DND-41 (cell line): ENCODE measurements at regions not wholly inside any gene's neighbourhood (a gene's known extent, or its start where the extent isn't known, plus 50 kb on each side); places are given as distances from the start of the nearest gene placed in this dataset.

Experiments used
- ATAC-seq: fragments of 200-7000 bp; cut with Tn5 transposase; 3 replicates; pipeline ENCODE4 v1.9.1; 2021; ENCODE audit warnings: low read depth; ENCODE audit not compliant: insufficient read depth
- DNase-seq: peaks from one replicate; pipeline ENCODE4 v3.0.0-alpha.2; 2020
- H2AFZ ChIP-seq: 2 replicates; pipeline ENCODE4 v1.6.0; 2012; ENCODE audit warnings: low read depth, low read length
- H3K27ac ChIP-seq: 2 replicates; pipeline ENCODE4 v1.5.1; 2012; ENCODE audit warnings: low read length, inconsistent platforms
- H3K27me3 ChIP-seq: fragments of 200-600 bp; sonication (generic); 2 replicates; pipeline ENCODE4 v1.6.0; 2012; ENCODE audit warnings: low read length, mild to moderate bottlenecking, inconsistent platforms; ENCODE audit not compliant: insufficient read depth, poor library complexity
- H3K36me3 ChIP-seq: 2 replicates; pipeline ENCODE4 v1.5.1; 2012; ENCODE audit warnings: low read length, inconsistent platforms; ENCODE audit not compliant: insufficient read depth
- H3K4me1 ChIP-seq: 2 replicates; pipeline ENCODE4 v1.5.1; 2012; ENCODE audit warnings: mild to moderate bottlenecking, low read length; ENCODE audit not compliant: insufficient read depth
- H3K4me2 ChIP-seq: 2 replicates; pipeline ENCODE4 v1.6.0; 2012; ENCODE audit warnings: mild to moderate bottlenecking, moderate library complexity, low read length, inconsistent platforms; ENCODE audit not compliant: insufficient read depth
- H3K4me3 ChIP-seq, 2 experiments: fragments of 200-600 bp in 1 of 2; shearing (Covaris generic) in 1 of 2; 2 replicates each; pipeline ENCODE4 v1.5.1; 2012 to 2016; ENCODE audit warnings: inconsistent platforms in 2 of 2, low read length in 2 of 2, mild to moderate bottlenecking in 2 of 2, low read depth in 1 of 2, moderate library complexity in 1 of 2
- H3K79me2 ChIP-seq: 2 replicates; pipeline ENCODE4 v1.6.0; 2012; ENCODE audit warnings: low read length, inconsistent platforms; ENCODE audit not compliant: insufficient read depth
- H3K9ac ChIP-seq: 2 replicates; pipeline ENCODE4 v1.6.0; 2012; ENCODE audit warnings: low read depth, mild to moderate bottlenecking, inconsistent platforms, low read length, moderate library complexity
- H3K9me3 ChIP-seq: 2 replicates; pipeline ENCODE4 v1.5.1; 2012; ENCODE audit warnings: low read length, moderate library complexity, mild to moderate bottlenecking, inconsistent platforms; ENCODE audit not compliant: insufficient read depth, severe bottlenecking
- H4K20me1 ChIP-seq: 2 replicates; pipeline ENCODE4 v1.6.0; 2012; ENCODE audit warnings: low read length; ENCODE audit not compliant: insufficient read depth
- EZH2 ChIP-seq: IDR thresholded peaks from 3 replicates; pipeline ENCODE4 v1.6.1; 2012; ENCODE audit warnings: borderline replicate concordance, low read depth, mild to moderate bottlenecking, moderate library complexity, low read length, inconsistent platforms; ENCODE audit not compliant: severe bottlenecking
- TF ChIP-seq, protein P1 (sequence below): IDR thresholded peaks from 2 replicates; pipeline ENCODE4 v1.5.1; 2012; ENCODE audit warnings: borderline replicate concordance, low read length, moderate library complexity, mild to moderate bottlenecking; ENCODE audit not compliant: poor library complexity, severe bottlenecking; ENCODE audit errors: extremely low read depth

DNA sequence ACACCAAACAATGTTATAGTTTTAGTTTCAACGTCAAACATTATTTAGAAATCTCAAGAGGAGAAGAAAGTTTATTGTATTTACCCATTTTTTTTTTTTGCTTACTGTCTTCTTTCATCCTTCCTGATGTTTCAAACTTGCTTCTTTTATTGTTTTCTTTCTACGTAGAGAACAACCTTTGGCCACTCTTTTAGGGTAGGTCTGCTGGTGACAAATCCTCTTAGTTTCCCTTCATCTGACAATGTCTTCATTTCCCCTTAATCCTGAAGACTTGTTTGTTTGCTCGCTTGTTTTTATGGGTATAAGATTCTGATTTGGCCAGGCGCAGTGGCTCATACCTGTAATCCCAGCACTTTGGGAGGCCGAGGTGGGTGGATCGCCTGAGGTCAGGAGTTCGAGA is 89.1 kb downstream of the RHOU start:
- Histone ChIP-seq H3K9me3 (no peaks in the 10 kb centered on the region), H2AFZ (no peak overlapping the region), H3K36me3 (no peaks in the 10 kb centered on the region), H3K79me2 (no peaks in the 10 kb centered on the region), H3K27ac (no peak overlapping the region), H3K9ac (no peak overlapping the region), H3K27me3 (peaks cover 17% of the 10 kb centered on the region), H3K4me2 (no peak overlapping the region), H4K20me1 (no peaks in the 10 kb centered on the region), H3K4me3 (no peak overlapping the region), H3K4me1 (no peaks in the 10 kb centered on the region)
- DNase-seq, result no peak
- ATAC-seq, result no peak
- TF ChIP-seq, protein P1, sequence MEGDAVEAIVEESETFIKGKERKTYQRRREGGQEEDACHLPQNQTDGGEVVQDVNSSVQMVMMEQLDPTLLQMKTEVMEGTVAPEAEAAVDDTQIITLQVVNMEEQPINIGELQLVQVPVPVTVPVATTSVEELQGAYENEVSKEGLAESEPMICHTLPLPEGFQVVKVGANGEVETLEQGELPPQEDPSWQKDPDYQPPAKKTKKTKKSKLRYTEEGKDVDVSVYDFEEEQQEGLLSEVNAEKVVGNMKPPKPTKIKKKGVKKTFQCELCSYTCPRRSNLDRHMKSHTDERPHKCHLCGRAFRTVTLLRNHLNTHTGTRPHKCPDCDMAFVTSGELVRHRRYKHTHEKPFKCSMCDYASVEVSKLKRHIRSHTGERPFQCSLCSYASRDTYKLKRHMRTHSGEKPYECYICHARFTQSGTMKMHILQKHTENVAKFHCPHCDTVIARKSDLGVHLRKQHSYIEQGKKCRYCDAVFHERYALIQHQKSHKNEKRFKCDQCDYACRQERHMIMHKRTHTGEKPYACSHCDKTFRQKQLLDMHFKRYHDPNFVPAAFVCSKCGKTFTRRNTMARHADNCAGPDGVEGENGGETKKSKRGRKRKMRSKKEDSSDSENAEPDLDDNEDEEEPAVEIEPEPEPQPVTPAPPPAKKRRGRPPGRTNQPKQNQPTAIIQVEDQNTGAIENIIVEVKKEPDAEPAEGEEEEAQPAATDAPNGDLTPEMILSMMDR, result no peak
- TF ChIP-seq EZH2, result no peak

DNA sequence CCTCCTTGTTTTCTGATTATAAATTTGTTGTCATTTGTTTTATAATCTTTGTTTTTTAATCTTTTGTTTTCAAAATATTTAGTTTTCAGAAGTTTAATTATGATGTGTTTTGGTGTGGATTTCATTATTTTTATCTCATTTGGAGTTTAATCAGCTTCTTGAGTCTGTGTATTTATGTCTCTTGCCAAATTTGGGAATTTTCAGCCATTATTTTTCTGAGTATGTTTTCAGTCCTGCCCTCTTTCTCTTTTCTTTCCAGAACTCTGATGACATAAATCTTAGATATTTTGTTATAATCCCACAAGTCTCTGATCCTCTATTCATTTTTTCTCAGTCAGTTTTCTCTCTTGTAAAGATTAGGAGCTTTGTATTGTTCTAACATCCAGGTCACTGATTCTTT is 89.8 kb downstream of the RHOU start:
- H2AFZ ChIP-seq, result no peak overlapping the region
- no peak overlapping the region for H3K4me3 ChIP-seq
- H3K9me3 ChIP-seq, result no peaks in the 10 kb centered on the region
- H3K4me2 ChIP-seq, result no peak overlapping the region
- no peak for TF ChIP-seq EZH2
- TF ChIP-seq, protein P1, result no peak
- no peaks in the 10 kb centered on the region for H3K36me3 ChIP-seq
- H3K27me3 ChIP-seq, result peaks cover 17% of the 10 kb centered on the region
- ATAC-seq, result no peak
- no peaks in the 10 kb centered on the region for H4K20me1 ChIP-seq
- no peaks in the 10 kb centered on the region for H3K79me2 ChIP-seq
- no peaks in the 10 kb centered on the region for H3K4me1 ChIP-seq
- H3K27ac ChIP-seq, result no peak overlapping the region
- no peak overlapping the region for H3K9ac ChIP-seq
- no peak for DNase-seq

DNA sequence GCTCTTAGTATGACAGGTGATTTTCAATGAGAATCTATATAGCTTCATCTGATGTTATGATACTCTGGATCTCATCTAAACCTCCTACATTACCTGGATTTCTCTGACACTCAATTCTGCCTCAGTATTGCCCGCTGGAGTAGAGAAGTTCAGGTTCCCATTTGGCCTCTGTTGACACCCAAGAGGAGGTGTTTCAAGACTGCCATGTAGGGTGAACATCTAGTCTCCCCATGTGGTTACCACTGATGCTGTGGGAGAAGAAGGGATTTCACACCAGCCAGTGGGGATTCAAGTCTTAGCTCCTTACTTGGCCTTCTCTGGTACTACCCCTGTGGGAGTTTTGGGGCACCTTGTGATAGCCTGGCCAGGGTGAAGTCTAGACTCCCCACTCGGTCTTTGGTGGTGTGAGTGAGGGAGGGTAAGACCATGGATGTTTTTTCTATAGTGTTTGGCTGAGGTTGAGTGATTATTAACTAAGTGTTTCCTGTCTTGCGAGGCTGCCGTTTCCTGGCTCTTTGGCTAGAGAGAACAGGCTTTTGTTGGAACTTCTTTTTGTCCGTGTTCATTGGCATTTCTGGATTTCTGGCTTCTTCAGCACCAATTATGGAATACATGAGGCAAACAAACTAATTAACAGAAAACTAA is 90.7 kb downstream of the RHOU start:
- Histone ChIP-seq H3K9me3 (no peaks in the 10 kb centered on the region), H3K36me3 (no peaks in the 10 kb centered on the region), H3K4me3 (no peak overlapping the region), H4K20me1 (no peaks in the 10 kb centered on the region), H3K4me2 (no peak overlapping the region), H3K9ac (no peak overlapping the region), H3K27ac (no peak overlapping the region), H3K79me2 (no peaks in the 10 kb centered on the region), H3K27me3 (peaks cover 13% of the 10 kb centered on the region), H3K4me1 (no peaks in the 10 kb centered on the region), H2AFZ (no peak overlapping the region)
- ATAC-seq (no peak), DNase-seq (no peak)
- no peak for TF ChIP-seq EZH2

DNA sequence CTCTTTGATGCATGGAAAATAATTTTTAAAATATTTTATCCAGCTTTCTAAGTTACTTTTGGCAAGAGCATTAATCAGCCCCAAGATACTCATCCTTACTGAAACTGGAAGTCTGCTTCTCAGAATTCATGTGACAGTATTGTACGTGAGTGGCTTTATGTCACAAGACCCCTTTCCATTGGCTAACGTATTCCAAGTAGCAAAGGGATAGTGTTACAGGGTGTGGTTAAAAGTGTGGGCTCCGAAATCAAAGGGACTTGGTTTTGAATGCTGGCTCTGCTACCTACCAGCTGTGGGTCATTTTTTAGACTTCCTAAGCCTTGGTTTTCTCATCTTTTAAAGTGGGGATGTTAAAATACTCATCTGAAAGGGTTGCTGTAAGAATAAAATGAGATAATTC is 91.7 kb downstream of the RHOU start:
- Histone ChIP-seq H3K4me1 (no peaks in the 10 kb centered on the region), H3K27me3 (peaks cover 8% of the 10 kb centered on the region), H3K9me3 (no peaks in the 10 kb centered on the region), H4K20me1 (no peaks in the 10 kb centered on the region), H3K4me3 (no peak overlapping the region), H3K79me2 (no peaks in the 10 kb centered on the region), H3K36me3 (no peaks in the 10 kb centered on the region), H3K9ac (no peak overlapping the region), H2AFZ (no peak overlapping the region), H3K27ac (no peak overlapping the region), H3K4me2 (no peak overlapping the region)
- DNase-seq (no peak), ATAC-seq (no peak)
- TF ChIP-seq, protein P1, result no peak
- TF ChIP-seq EZH2, result no peak
